NOMO-1 treated with DMSO at 0.1 percent for 48 hours (cell line): ENCODE measurements at regions not wholly inside any gene's neighbourhood (a gene's known extent, or its start where the extent isn't known, plus 50 kb on each side); places are given as distances from the start of the nearest gene placed in this dataset.
A peak's percentile ranks its signal among the peaks of the same experiment; 100 is the strongest.

Experiments used
- DNase-seq: peaks from one replicate; lab custom pipeline; 2025; ENCODE audit not compliant: unreplicated experiment; lab: John Stamatoyannopoulos, UW

DNA sequence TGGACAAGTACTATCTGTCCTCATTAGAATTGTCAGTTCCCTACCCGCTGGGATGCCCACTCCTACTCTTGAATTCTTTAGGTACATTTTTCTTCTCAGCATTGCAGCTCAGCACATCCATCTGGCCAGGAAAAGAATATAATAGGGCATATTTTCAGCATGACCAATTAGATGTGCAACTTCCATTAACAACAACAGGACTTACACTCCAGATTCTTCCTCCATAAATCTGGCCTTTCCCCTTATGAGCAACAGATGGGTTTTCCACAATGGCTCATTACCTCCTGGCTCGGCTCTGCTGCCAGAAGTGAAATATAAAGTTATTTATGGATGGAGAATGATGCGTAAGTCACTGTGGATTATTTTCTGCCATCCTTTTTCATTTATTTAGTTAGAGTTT lies 443.8 kb upstream of the TGFBR2 start:
- no peak for DNase-seq

DNA sequence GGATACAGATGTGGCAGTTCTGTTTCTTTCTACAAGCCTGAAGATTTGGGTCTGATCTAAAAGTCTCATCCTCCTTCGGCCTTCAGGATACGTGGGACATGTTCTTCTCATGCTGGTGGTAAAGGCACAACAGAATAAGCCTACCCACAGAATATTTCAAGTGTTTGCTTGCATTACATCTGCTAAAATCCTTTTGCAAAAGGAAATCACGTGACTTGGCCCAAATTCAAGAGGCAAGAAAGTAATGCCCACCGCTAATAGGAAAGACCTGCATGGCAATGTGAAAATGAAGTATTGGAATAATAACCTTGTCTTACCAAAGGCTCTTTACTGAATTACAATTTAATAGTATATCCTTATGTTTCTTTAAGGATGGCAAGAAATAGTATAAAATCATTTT lies 439.9 kb upstream of the TGFBR2 start:
- no peak for DNase-seq

DNA sequence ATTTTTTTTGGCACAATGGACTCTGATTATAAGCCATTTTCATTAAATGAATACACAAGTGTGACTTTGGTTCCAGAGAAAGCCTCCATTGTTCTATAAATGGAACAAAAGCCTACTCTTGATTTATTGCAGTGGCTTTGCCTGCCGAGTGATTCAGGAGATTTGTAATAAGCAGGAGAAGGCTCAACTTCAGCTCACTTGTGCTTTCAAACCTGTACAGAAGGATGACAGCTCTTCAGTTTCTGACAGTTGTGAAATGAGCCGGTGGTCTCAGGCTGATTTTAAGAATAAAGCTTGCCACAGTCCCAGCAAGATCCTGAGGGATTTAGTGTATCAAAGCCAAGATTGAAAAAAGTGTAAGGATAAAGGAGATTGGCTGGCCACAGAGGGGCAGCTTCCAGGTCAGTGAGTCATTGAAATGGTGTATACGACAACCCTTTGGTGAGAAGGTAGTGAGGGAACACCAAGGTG lies 438.8 kb upstream of the TGFBR2 start:
- DNase-seq = peak; percentile 4

DNA sequence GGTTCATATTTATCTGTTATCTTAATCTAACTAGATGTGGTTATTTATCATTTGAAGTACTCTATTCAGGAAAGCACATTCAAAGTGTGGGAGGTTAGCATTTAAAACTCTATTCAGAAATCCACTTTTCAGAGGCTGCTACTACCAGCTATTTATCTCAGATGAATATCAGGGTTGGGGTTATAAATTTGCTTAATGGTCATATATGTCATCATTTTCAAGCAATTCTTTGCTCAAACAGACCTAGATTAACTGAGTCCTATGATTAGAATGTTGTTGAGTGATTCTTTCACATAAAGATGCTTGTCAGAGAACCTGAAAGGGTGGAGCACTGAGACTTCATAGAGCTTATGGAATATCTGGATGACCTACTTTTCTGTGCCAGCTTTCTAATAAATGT lies 436.9 kb upstream of the TGFBR2 start:
- no peak for DNase-seq

DNA sequence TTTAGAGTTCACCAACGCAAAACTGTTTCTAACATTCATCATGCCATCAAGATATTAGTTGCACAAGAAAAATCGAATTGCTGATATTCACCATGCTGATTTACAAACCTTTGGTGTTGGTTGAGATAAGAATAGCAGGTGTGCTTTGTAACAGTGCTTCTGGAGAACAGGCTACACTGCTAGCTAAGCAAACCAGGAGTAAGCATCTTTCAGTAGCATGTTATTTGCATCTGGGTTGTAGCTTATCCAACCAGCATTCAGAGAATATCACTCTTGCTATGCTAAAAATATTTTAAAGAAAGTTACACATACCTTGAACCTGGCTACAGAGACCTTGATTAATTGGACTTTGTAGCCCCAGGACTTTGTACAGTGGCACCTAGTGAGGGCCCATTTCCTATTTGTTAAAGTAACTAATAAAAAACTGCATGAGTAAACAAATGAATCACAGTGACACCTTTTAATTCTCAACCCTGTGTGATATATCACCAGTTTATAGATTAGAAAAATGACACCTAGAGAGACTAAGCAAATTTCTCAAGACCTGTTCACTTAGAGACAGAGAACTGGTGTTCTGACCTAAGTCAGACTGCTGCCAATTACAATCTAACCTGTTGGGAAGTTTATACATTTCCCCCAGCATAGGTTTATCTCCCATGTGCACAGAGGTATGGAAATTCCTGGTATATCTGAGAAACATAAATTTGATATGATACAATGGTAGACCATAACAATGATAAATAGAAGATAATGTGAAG lies 435.5 kb upstream of the TGFBR2 start:
- no peak for DNase-seq

DNA sequence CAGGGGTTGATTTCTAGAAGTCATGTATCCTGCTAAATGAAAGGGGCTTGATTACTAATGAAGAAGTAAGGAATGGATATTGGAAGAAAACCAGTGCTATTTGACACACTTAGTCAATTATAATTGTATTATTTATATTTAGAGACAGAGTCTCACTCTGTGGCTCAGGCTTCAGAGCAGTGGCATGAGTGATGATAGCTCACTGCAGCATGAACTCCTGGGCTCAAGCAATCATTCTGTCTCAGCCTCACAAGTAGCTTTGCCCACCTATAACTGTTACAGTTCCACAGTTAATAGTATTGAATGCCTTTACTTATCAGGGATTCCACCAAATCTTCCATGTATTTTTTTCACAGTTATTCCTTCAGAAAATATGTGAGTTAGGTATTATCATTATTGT lies 432.0 kb upstream of the TGFBR2 start:
- DNase-seq = no peak

DNA sequence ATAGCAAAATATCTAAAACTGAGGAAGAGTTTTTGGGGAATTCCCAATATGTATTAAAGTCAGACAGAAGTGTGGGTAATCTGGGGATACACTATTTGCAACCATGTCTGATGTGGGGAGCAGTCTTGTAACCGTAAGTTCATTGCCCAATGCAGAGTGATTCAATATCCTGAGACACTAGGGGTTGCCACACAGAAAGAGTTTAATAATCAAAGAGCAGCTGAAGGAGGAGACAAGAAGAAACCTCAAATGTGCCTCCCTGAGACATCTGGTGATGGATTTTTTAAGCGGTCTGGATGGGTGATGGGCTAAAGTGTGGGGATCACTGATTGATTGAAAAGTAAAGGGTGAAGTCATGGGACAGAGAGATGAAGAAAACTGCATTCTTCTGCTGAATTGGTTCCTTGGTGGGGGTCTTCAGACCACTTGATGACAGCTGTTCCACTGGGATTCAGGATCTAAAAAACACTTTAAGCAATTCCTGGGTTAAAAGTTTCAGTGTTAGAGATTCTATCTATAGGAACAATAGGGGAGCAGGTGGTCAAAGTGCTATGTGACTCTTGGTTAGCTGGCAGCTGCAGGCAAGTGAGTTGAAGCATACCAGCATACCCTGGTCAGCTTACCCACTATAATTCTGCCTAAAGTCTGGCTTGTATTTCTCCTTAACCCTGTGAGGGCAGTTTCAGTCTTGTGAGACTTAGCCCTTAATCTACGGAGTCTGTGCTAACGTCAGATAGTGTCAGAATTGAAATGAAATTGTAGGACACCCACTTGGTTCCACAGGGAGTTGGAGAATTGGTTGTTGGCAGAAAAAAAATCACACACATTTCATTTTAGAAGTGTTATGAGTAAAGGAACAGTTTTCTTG lies 425.9 kb upstream of the TGFBR2 start:
- peak; percentile 85 for DNase-seq

DNA sequence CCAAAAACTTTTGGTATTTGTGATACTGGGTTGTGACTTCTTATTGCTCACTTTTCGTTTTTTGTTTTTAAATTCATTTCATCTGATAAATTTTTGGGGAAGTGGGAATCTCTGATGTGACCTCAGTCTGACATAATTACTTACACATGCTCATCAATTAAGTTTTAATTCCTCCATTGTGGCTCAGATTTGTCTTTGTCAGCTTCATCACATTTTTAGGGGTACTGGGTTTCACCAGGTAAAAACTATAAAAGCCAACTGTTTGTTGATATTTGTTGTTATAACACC lies 425.3 kb upstream of the TGFBR2 start:
- peak; percentile 22 for DNase-seq

DNA sequence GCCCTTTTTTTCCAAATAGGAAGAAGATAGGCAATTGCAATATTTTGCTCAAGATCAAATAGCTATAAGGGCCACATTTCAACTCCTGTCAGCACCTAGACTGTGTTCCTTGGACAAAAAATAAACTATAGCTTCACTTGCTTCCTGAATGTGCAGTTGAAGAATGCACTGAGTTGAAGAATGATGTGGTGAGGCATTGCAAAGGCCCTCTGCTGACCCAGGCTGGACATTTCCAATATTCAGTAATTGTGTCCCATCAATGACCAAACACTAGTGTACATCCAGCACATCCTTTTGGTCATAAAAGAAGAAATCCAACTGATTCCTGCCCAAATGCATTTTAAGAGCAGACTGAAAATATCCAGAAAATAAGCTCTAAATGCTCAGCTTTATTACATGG lies 424.8 kb upstream of the TGFBR2 start:
- no peak for DNase-seq

DNA sequence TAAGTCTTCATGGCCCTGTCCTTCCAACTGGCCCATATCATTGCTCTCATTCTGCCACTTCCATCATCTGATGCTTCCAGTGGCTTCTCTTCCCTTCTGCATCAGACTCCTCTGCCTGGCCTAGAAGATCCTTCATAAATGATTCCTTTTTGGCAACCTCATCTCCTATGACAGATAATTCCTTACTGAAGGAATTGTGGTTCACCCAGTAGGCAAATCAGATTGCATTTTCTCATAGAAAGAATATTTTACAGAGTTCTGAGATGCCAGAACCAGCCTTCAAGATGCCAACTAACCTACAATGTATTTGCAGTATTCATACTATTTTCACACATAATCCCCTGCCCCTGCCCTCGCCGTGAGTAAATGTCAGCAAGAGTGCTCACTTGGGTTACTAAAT lies 423.0 kb upstream of the TGFBR2 start:
- DNase-seq = no peak

DNA sequence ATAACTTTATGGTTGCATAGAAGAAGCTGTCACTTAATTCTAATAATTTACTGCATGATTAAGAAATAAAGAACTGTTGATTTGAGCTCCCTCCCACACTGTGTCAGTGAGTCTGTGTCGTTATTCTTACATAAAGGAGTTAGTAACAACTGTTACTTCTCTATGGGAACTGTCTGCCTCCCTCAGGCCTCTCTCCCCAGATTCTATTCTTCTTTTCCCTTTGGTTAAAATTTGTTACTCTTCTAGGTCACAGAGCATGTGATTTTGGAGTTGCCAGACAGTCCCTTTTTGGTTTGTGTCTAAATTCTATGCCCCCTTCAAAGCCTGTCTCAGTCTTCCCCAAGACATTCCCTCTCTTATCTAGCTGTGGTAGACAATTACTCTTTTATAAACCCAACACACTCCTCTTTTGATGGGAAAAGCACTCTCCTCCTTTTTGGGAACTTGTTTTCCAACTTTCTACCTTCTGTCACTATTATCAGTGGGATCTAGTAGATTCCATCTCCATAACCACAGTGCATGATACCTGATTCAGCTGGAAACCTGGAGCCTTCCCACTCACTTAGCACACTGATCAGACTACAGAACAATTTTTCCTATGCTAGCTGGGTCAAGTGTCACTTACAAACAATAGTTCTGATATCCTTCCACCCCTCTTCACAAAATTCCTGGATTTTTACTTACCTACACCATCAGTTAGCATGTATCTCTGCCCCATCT lies 422.1 kb upstream of the TGFBR2 start:
- DNase-seq = peak; percentile 32

DNA sequence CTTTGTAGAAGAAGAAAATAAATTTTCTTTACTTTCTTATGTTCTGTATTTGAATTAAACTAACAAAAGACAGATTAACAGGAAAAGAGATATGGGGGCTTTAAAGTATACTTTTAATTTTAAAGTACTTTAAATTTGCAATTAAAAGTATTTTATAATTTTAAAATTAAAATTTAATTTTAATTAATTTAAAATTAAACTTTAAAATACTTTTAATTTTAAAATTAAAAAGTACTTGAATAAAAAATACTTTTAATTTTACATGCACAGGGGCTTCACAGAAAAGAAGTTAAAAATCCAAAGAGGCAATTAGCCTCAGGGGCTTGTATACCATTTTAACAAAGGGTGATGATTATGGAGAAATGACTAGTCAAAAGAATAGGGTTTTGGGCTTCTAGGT lies 420.5 kb upstream of the TGFBR2 start:
- no peak for DNase-seq

DNA sequence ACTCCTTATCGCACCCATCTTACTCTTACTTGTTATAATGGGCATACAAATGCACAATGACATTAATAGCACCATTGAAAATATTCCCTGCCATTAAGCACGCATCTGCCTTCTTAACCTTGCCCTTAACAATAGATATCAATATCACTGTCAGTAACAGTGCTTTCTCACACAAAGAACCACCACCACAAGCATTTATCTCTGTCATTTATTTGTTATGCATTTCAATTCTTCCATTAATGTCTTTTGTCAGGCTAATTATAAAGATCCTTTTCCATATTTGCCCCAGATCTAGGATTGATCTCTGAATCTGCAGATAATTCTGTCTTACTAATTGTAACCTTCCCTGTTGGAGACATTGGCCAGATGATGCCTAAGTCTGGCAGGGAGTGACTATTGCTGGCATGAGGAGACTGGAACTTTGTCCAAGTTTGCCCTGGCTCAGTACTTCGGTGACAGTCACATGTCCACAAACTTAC lies 419.6 kb upstream of the TGFBR2 start:
- DNase-seq = no peak

DNA sequence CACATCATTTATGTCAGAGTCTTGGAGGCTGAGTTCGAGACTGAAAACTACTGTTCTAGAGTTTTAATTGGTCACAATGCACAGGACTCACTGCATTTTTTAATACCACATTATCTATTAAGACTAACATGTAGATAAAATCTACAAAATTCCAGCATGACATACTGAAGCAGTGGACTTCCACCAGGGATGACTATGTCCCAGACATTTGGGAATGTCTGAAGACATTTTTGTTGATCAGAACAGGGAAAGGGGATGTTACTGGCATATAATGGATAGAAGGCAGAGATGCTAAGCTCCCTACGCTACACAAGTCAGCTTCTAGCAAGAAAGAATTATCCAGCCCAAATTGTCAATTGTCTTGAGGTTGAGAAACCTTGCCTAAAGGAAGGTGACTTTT lies 419.0 kb upstream of the TGFBR2 start:
- DNase-seq = no peak

DNA sequence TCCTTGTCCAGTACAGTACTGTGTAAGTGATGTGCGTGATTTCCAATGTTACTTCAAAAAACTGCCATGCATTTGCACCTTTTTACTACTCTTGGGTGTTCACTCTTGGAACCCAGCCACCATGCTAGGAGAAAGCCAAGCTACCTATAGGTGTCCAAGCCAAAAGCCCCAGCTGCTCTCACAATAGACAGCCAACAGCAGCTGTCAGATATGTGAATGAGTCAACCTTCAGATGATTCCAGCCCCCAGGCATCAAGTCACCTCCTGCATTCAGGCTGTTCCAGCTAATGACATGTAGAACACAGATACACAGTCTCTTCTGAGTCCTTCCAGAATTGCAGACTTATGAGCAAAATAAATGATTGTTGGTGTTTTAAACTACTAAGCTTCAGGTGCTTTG lies 417.7 kb upstream of the TGFBR2 start:
- DNase-seq = no peak

DNA sequence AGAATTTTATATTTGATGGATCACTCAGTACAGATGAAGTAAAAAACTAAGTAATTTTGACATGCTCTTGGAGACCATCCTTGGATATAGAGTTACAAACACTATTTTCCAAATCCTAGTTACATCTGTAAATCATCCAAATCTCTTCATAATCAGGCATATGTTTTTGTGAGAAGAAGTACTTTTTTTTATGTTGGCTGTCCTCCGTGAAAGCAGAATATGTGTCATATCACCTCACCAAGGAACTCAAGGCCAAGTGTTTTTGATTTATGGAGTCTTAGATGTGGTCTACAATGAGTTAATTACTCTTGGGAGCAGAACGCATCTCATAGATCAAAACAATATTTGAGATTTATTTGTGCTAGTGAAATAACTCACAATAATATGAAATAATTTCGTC lies 416.5 kb upstream of the TGFBR2 start:
- no peak for DNase-seq

DNA sequence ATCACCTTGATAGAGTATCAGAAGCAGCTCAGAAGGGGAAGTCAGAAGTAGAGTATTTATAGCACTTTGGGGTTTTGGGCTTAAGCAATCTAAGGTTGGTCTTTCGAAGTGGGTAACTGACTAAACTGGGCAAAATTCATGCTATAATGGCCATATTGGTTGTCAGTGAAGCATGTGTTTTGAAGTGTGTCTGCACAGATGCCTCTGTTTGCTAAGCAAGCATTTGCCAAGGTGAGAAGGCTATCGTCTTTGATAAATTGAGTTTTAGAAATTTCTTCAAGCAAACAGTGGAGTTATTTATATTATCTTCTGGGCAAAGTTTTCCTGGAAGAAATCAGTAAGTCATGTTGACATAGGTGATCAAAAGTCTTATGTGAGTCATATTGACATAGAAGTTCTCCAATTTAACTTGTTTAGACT lies 412.8 kb upstream of the TGFBR2 start:
- peak; percentile 90 for DNase-seq

DNA sequence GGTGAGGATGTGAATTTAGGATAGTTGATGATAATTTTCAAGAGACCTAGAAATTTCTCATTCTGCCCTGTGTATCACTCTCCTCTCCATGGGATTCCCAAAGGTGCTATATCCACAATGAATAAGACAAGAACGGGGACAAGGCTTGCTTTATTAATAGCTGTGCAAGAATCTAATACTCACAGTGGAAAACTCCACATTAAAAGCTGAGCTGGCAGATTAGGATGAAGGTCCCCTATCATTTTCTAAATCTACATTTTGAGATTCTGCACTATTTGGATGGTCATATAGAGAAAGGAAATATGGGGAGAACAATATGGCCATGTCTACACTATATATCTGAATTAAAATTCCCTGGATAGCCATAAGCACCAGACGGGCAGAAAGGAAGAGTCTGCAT lies 411.0 kb upstream of the TGFBR2 start:
- no peak for DNase-seq

DNA sequence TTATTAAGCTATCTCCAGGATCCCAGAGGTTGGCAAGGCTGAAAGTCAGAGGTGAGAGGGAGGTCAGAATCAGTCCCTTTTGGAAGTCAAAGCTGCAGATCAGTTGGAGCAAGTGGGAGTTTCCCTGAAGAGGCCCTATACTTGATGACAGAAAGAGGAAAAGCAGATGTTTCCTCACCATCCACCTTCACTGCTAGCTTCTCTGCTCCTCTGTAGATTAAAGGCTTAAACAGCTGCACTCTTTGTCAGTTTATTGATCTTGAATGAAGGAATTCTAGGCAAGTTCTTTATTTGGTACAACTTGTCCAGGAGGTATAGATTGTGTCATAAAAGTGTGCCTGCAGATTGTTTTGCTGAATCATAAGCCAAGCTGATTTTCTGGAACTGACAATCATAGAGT lies 408.2 kb upstream of the TGFBR2 start:
- DNase-seq = no peak

DNA sequence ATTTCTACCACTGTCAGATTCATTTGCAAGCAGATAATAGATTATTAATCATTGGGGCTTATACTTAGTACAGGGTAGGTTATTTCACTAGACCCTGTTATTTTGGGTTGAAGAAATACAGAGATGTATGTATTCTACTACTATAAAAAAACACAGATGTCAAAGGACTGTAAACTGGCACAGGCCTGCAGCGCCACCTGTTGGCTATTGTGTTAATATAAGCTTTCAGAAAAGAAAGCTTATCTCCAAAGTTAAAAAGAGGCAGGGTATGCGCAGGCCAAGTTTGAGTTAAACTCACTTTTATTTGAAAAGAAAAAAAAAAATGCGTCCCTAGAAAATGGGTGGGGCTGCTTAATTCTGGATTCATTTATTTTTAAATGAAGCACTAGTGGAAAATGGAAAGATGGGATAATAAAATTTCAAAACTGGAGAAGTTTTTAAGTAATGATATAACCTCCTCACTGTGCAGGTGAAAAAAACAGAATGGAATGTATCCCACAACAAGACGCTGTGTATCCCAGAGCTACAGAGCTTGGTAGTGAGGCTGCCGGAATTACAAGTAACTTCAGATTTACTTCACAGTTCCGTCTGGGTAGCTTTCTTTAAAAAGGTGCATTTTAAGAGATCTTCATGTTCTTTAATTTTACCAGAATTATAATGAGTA lies 407.2 kb upstream of the TGFBR2 start:
- peak; percentile 45 for DNase-seq

DNA sequence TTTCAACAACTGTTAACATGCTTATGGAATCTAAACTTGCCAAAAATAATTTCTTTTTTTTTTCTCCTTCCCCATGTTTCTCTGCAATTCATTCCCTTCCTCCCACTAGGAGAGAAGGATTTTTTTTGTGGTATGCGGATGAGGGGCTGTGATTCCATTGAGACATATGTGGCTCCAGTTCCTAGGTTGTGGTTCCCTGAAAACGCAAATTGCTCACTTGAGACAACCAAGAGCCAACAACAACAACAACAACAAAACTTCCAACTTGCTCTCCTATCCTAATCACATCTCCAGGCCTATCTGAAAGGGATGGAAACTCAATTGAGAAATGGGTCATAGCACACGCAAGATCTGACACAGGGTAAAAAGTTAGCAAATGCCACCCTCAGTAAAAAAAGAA lies 406.5 kb upstream of the TGFBR2 start:
- no peak for DNase-seq
